Hepatocyte (in vitro differentiated cells): ENCODE measurements at regions not wholly inside any gene's neighbourhood (a gene's known extent, or its start where the extent isn't known, plus 50 kb on each side); places are given as distances from the start of the nearest gene placed in this dataset.

Experiments
- CTCF ChIP-seq: fragments of 200-600 bp; sonication (generic); IDR thresholded peaks from 2 replicates; pipeline ENCODE4 v1.5.1; 2016; ENCODE audit warnings: antibody characterized with exemption, mild to moderate bottlenecking; ENCODE audit not compliant: poor library complexity
- EZH2 ChIP-seq: fragments of 200-600 bp; sonication (generic); IDR thresholded peaks from 2 replicates; pipeline ENCODE4 v1.6.1; 2016; ENCODE audit warnings: antibody characterized with exemption, mild to moderate bottlenecking, borderline replicate concordance
- EZH2phosphoT487 ChIP-seq: fragments of 200-600 bp; sonication (generic); IDR thresholded peaks from one replicate; pipeline ENCODE4 v1.6.1; 2018; ENCODE audit warnings: antibody characterized with exemption, mild to moderate bottlenecking, low read depth, moderate library complexity; ENCODE audit not compliant: unreplicated experiment, severe bottlenecking

- TF ChIP-seq CTCF (no peak), EZH2 (no peak), EZH2phosphoT487 (no peak)
These were observed 403.0 kb downstream of the ZNF608 start for GRCh38 chr5:124343451-124343867.
